ENCODE measurements at regions not wholly inside any gene's neighbourhood (a gene's known extent, or its start where the extent isn't known, plus 50 kb on each side); places are given as distances from the start of the nearest gene placed in this dataset.

GRCh38 chr7:27374958-27375841 is 132.6 kb downstream of the EVX1 start:
- TF ChIP-seq CTCF (conservative IDR thresholded peaks at IDR 0.05 in 1 of 2, IDR thresholded peaks at IDR 0.05 in 1 of 2; ENCODE audit: low read depth in 1 of 2, low read length in 2 of 2): no peak
- TF ChIP-seq EZH2 (IDR thresholded peaks at IDR 0.05; ENCODE audit: low read length, missing control alignments): no peak

Data from fibroblast of lung (primary cell).